ENCODE measurements at regions not wholly inside any gene's neighbourhood (a gene's known extent, or its start where the extent isn't known, plus 50 kb on each side); places are given as distances from the start of the nearest gene placed in this dataset.

DNA sequence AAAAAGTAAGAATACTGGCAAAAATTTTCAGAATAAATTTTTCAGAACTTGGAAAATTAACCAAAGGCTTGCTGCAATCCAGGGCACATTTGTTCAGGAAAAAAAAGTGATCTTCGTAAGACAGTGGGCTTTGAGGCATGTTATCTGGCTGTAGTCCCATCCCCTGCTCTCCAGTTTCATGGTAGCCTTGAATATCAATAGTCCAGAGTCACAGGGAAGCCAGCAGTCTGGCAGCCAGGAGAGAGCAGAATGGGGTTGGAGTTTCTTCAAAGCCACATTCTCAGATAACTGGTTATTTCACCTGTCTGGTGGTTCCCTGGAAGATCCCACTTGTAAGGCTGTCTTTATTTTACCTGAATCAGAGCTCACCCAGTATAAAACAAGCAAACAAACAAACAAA, 669.3 kb downstream of the MATN1 start:
- Histone ChIP-seq H3K27me3 (ENCODE audit: control insufficient read depth in 3 of 3, insufficient read depth in 3 of 3, low read length in 2 of 3) (peaks cover 0 to 11% (median 6%) of the 10 kb centered on the region in 3 donors), H3K9me3 (ENCODE audit: control insufficient read depth in 4 of 4, insufficient read depth in 3 of 4, low read length in 3 of 4) (no peaks in the 10 kb centered on the region), H3K4me1 (ENCODE audit: control insufficient read depth in 5 of 5, insufficient read depth in 5 of 5, low read length in 5 of 5) (no peaks in the 10 kb centered on the region), H3K9ac (ENCODE audit: insufficient read depth in 1 of 2, low read length in 2 of 2) (no peak overlapping the region), H3K27ac (ENCODE audit: low read depth in 1 of 2, low read length in 1 of 2) (no peak overlapping the region), H3K36me3 (ENCODE audit: control insufficient read depth in 4 of 4, insufficient read depth in 4 of 4, low read length in 4 of 4) (no peaks in the 10 kb centered on the region), H3K4me3 (no peak overlapping the region)
- 55 to 73% methylated on average over 1 of the region's 1 CpG for WGBS, 2 donors
- TF ChIP-seq, protein P1, sequence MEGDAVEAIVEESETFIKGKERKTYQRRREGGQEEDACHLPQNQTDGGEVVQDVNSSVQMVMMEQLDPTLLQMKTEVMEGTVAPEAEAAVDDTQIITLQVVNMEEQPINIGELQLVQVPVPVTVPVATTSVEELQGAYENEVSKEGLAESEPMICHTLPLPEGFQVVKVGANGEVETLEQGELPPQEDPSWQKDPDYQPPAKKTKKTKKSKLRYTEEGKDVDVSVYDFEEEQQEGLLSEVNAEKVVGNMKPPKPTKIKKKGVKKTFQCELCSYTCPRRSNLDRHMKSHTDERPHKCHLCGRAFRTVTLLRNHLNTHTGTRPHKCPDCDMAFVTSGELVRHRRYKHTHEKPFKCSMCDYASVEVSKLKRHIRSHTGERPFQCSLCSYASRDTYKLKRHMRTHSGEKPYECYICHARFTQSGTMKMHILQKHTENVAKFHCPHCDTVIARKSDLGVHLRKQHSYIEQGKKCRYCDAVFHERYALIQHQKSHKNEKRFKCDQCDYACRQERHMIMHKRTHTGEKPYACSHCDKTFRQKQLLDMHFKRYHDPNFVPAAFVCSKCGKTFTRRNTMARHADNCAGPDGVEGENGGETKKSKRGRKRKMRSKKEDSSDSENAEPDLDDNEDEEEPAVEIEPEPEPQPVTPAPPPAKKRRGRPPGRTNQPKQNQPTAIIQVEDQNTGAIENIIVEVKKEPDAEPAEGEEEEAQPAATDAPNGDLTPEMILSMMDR (IDR thresholded peaks at IDR 0.05; ENCODE audit: control extremely low read depth, extremely low read depth): no peak
- no peak for DNase-seq
- no peak for ATAC-seq (ENCODE audit: insufficient read depth, low FRiP score)

DNA sequence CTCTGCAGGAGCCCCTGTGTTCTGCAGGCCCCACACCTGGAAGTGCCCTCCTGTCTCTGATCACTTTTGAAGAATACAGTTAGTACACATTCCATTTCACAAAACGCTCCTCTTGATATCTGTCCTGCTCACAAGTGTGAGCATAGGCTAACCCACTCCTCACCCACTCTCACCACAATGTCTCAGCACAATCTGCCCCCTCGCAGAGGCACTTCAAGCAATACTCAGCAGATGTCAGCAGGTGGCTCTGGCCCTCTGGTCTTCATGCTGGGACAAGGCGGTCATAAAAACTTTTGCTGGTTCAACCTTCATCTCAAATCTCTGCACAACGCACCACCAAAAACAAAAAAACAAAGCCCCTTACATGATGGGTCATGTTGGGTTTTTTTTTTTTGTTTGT, 671.2 kb downstream of the MATN1 start:
- 47 to 50% methylated on average over 4 of the region's 4 CpGs for WGBS, 2 donors
- H3K4me1 ChIP-seq (ENCODE audit: control insufficient read depth in 5 of 5, insufficient read depth in 5 of 5, low read length in 5 of 5): no peaks in the 10 kb centered on the region
- no peaks in the 10 kb centered on the region for H3K36me3 ChIP-seq (ENCODE audit: control insufficient read depth in 4 of 4, insufficient read depth in 4 of 4, low read length in 4 of 4)
- TF ChIP-seq, protein P1 (IDR thresholded peaks at IDR 0.05; ENCODE audit: control extremely low read depth, extremely low read depth): no peak
- no peaks in the 10 kb centered on the region for H3K9me3 ChIP-seq (ENCODE audit: control insufficient read depth in 4 of 4, insufficient read depth in 3 of 4, low read length in 3 of 4)
- H3K27ac ChIP-seq (ENCODE audit: low read depth in 1 of 2, low read length in 1 of 2): no peak overlapping the region
- ATAC-seq (ENCODE audit: insufficient read depth, low FRiP score) (no peak), DNase-seq (no peak)
- no peak overlapping the region for H3K9ac ChIP-seq (ENCODE audit: insufficient read depth in 1 of 2, low read length in 2 of 2)
- H3K4me3 ChIP-seq: no peak overlapping the region
- H3K27me3 ChIP-seq (ENCODE audit: control insufficient read depth in 3 of 3, insufficient read depth in 3 of 3, low read length in 2 of 3): peaks cover 0 to 6% (median 4%) of the 10 kb centered on the region in 3 donors

DNA sequence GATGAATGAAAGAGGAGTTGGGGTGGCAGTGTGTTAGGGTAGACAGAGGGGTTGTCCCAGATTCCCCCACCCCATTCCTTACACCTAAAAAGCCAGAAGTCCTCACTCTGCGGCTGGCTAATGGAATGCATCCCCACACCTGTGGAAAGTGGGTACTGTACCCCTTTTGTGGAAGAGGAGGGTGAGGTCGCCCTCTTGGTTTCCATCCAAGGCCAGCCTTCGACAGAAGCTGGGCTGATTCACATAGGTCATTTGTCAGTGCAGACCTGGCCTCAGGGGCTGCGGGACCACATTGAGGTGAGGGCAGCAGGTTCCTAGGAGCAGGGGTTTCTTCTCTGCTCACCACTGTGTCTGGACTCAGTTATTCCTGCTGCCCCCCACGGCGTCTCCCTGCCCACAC, 671.6 kb downstream of the MATN1 start:
- Histone ChIP-seq H3K4me1 (ENCODE audit: control insufficient read depth in 5 of 5, insufficient read depth in 5 of 5, low read length in 5 of 5) (no peaks in the 10 kb centered on the region), H3K9ac (ENCODE audit: insufficient read depth in 1 of 2, low read length in 2 of 2) (no peak overlapping the region), H3K27me3 (ENCODE audit: control insufficient read depth in 3 of 3, insufficient read depth in 3 of 3, low read length in 2 of 3) (peaks cover 0 to 6% (median 4%) of the 10 kb centered on the region in 3 donors), H3K27ac (ENCODE audit: low read depth in 1 of 2, low read length in 1 of 2) (no peak overlapping the region), H3K9me3 (ENCODE audit: control insufficient read depth in 4 of 4, insufficient read depth in 3 of 4, low read length in 3 of 4) (no peaks in the 10 kb centered on the region), H3K36me3 (ENCODE audit: control insufficient read depth in 4 of 4, insufficient read depth in 4 of 4, low read length in 4 of 4) (no peaks in the 10 kb centered on the region), H3K4me3 (no peak overlapping the region)
- ATAC-seq (ENCODE audit: insufficient read depth, low FRiP score) (no peak), DNase-seq (no peak)
- WGBS, 2 donors: 83 to 87% methylated on average over 6 of the region's 6 CpGs
- TF ChIP-seq, protein P1 (IDR thresholded peaks at IDR 0.05; ENCODE audit: control extremely low read depth, extremely low read depth): no peak

DNA sequence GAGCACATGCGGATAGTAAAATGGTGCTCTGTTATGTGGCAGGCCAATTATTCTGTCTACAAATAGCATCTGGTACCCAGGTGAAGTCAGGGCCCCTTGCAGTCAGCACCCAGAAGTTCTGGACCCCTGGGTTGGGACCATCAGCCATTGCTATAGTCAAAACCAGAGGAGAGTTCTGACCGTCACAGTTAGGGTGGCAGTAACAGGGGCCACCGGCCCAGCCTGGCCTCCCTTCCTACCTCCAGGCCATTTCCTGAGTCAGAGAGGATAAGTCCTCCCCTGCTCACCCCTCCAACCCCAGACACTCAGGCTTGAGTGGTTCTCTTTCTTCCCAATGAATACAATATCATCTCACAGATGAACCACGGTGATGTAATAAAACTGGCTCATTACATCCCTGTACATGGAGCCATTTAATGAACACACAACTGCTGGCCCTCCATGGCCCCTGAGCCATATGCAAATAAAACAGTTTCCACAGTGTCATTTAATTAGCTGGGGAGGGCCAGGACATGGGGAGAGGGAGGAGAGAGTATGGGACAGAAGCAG, 673.6 kb downstream of the MATN1 start:
- Histone ChIP-seq H3K36me3 (ENCODE audit: control insufficient read depth in 4 of 4, insufficient read depth in 4 of 4, low read length in 4 of 4) (no peaks in the 10 kb centered on the region), H3K9ac (ENCODE audit: insufficient read depth in 1 of 2, low read length in 2 of 2) (no peak overlapping the region), H3K9me3 (ENCODE audit: control insufficient read depth in 4 of 4, insufficient read depth in 3 of 4, low read length in 3 of 4) (no peaks in the 10 kb centered on the region), H3K27ac (ENCODE audit: low read depth in 1 of 2, low read length in 1 of 2) (no peak overlapping the region), H3K27me3 (ENCODE audit: control insufficient read depth in 3 of 3, insufficient read depth in 3 of 3, low read length in 2 of 3) (peaks cover 0 to 6% (median 4%) of the 10 kb centered on the region in 3 donors), H3K4me1 (ENCODE audit: control insufficient read depth in 5 of 5, insufficient read depth in 5 of 5, low read length in 5 of 5) (no peaks in the 10 kb centered on the region), H3K4me3 (no peak overlapping the region)
- 86% methylated on average over 4 of the region's 4 CpGs for WGBS, 2 donors
- ATAC-seq (ENCODE audit: insufficient read depth, low FRiP score) (no peak), DNase-seq (no peak)
- TF ChIP-seq, protein P1 (IDR thresholded peaks at IDR 0.05; ENCODE audit: control extremely low read depth, extremely low read depth): no peak
